MM.1S (cell line): ENCODE measurements at regions not wholly inside any gene's neighbourhood (a gene's known extent, or its start where the extent isn't known, plus 50 kb on each side); places are given as distances from the start of the nearest gene placed in this dataset.

ENCODE experiments used
- CTCF ChIP-seq: fragments of 300-600 bp; sonication (generic); IDR thresholded peaks from 2 replicates; pipeline ENCODE4 v1.5.1; 2016; ENCODE audit warnings: antibody characterized with exemption, low read length, mixed read lengths
- EZH2 ChIP-seq: fragments of 300-600 bp; sonication (generic); optimal IDR thresholded peaks from 2 replicates; pipeline ENCODE3; 2017; ENCODE audit warnings: low read depth, mild to moderate bottlenecking, antibody characterized with exemption, low read length, mixed read lengths

DNA sequence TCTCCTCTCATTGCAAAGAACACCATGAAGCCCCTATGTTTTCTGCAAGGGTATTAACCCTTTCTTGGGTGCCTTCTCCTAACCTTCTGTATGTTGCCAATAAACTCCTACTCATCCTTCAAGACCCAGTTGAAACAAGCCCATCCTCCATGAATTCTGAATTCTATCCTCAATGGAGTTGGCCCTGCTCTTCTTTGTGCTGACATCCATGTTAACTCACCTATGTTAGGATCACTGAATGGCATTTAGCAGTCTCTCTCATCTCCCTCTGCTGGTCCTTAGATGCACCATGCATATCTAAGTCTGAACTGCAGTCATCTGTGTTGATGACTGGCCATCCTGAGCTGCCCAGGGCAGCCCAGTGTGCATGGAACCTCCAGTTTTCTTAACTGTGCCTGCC is 129.8 kb downstream of the BUB3 start:
- no peak for TF ChIP-seq CTCF
- no peak for TF ChIP-seq EZH2
